K562 (cell line): ENCODE measurements at regions not wholly inside any gene's neighbourhood (a gene's known extent, or its start where the extent isn't known, plus 50 kb on each side); places are given as distances from the start of the nearest gene placed in this dataset.

Source experiments
- ATAC-seq: fragments of 200-7000 bp; cut with Tn5 transposase; 3 replicates; pipeline ENCODE4 v1.9.1; 2020; ENCODE audit warnings: moderate library complexity
- BruUV-seq: library from RNA; stranded (reverse); fragments of 400-500 nt; replicated peaks from 2 replicates; lab custom pipeline; 2021; lab: Mats Ljungman, UMichigan
- CTCF ChIA-PET: fragments of 300-600 bp; formaldehyde crosslinking; extraction: SDS; loops from one replicate; lab custom pipeline; 2021; ENCODE audit warnings: low intra/inter-chr PET ratio; lab: Yijun Ruan, JAX
- POLR2A ChIA-PET: fragments of 300-600, 350-650 bp; sonication (Branson Sonifier 250); formaldehyde crosslinking; extraction: SDS; loops from one replicate; lab custom pipeline; 2021; ENCODE audit warnings: antibody characterized with exemption, inconsistent platforms; lab: Yijun Ruan, JAX
- DNase-seq, 4 experiments: peaks; one replicate each; pipeline versions ENCODE4 v3.0.0 to v3.0.0-alpha.2; 2011 to 2018; ENCODE audit warnings: low spot score in 3 of 4, mixed read lengths in 3 of 4; ENCODE audit errors: extremely low read depth in 1 of 4
- FAIRE-seq: peaks from 2 replicates; lab custom pipeline; 2011; peaks lifted over from hg19 to GRCh38; lab: Jason Lieb, UNC
- H2AFZ ChIP-seq: 2 replicates; pipeline ENCODE4 v1.6.0; 2011; ENCODE audit warnings: low read depth, low read length, control low read depth, inconsistent platforms
- H3K27ac ChIP-seq: fragments of 200-600 bp; 3 replicates; pipeline ENCODE4 v1.8.0; 2011; ENCODE audit warnings: low read depth, mild to moderate bottlenecking, control low read depth, inconsistent platforms, low read length, moderate library complexity, mixed read lengths; ENCODE audit errors: extremely low read depth
- H3K27me3 ChIP-seq, 2 experiments: fragments of 300-600 bp in 1 of 2; 2 replicates in 1 of 2; 3 replicates in 1 of 2; pipeline versions ENCODE4 v1.6.0 to v1.8.0; 2011; ENCODE audit warnings: inconsistent platforms in 2 of 2, low read length in 2 of 2, mild to moderate bottlenecking in 1 of 2, mixed read lengths in 1 of 2, moderate library complexity in 1 of 2; ENCODE audit not compliant: control insufficient read depth in 2 of 2, insufficient read depth in 2 of 2
- H3K36me3 ChIP-seq: fragments of 300-600 bp; 3 replicates; pipeline ENCODE4 v1.8.0; 2011; ENCODE audit warnings: mild to moderate bottlenecking, low read length, inconsistent platforms; ENCODE audit not compliant: control insufficient read depth, insufficient read depth
- H3K4me1 ChIP-seq, 2 experiments: fragments of 200-600 bp in 1 of 2; replicated peaks in 1 of 2; 2 replicates in 1 of 2; 3 replicates in 1 of 2; pipeline versions ENCODE4 v1.5.1 to v1.8.0; 2011; ENCODE audit warnings: inconsistent platforms in 2 of 2, low read length in 2 of 2, mild to moderate bottlenecking in 1 of 2, mixed read lengths in 1 of 2, moderate library complexity in 1 of 2; ENCODE audit not compliant: control insufficient read depth in 2 of 2, insufficient read depth in 2 of 2
- H3K4me2 ChIP-seq: 2 replicates; pipeline ENCODE4 v1.6.1; 2011; ENCODE audit warnings: low read length, control low read depth, inconsistent platforms, mixed read lengths; ENCODE audit not compliant: insufficient read depth
- H3K4me3 ChIP-seq: fragments of 200-600 bp; sonication (generic), shearing (Covaris generic); 2 replicates; pipeline ENCODE4 v1.5.1; 2016; ENCODE audit warnings: control low read depth, inconsistent platforms
- H3K79me2 ChIP-seq: fragments of 200-600 bp; 3 replicates; pipeline ENCODE4 v1.8.0; 2011; ENCODE audit warnings: low read length, inconsistent platforms; ENCODE audit not compliant: control insufficient read depth, insufficient read depth
- H3K9ac ChIP-seq, 2 experiments: 2 replicates each; pipeline versions ENCODE4 v1.6.0 to v1.6.1; 2011; ENCODE audit warnings: low read depth in 2 of 2, low read length in 2 of 2, control low read depth in 1 of 2, inconsistent platforms in 1 of 2, mild to moderate bottlenecking in 1 of 2, mixed read lengths in 1 of 2; ENCODE audit not compliant: insufficient read depth in 1 of 2
- H3K9me1 ChIP-seq: one replicate; pipeline ENCODE4 v1.6.0; 2011; ENCODE audit warnings: inconsistent platforms, mild to moderate bottlenecking, low read length, moderate library complexity; ENCODE audit not compliant: control insufficient read depth, insufficient read depth
- H3K9me3 ChIP-seq: replicated peaks from 2 replicates; pipeline ENCODE4 v1.5.1; 2011; ENCODE audit warnings: low read depth, low read length, inconsistent platforms; ENCODE audit not compliant: control insufficient read depth, insufficient read depth
- H4K20me1 ChIP-seq: replicated peaks from 2 replicates; pipeline ENCODE4 v1.6.1; 2011; ENCODE audit warnings: low read length, inconsistent platforms, mixed read lengths; ENCODE audit not compliant: control insufficient read depth, insufficient read depth
- ETV1 ChIP-seq: fragments of 450-650 bp; conservative IDR thresholded peaks from 2 replicates; pipeline ENCODE4 v1.6.1; 2016; ENCODE audit warnings: missing genetic modification characterization, control low read depth, low read depth, missing compliant biosample characterization
- HDAC8 ChIP-seq: fragments of 450-650 bp; IDR thresholded peaks from 2 replicates; pipeline ENCODE4 v1.6.1; 2016; ENCODE audit warnings: mild to moderate bottlenecking, missing genetic modification characterization, moderate library complexity, missing compliant biosample characterization
- NCOA2 ChIP-seq, 2 experiments: fragments of 450-650 bp; IDR thresholded peaks; 2 replicates each; pipeline ENCODE4 v1.6.1; 2018; ENCODE audit warnings: mild to moderate bottlenecking in 2 of 2, moderate library complexity in 1 of 2; ENCODE audit not compliant: partially characterized antibody in 2 of 2
- PRPF4 ChIP-seq: fragments of 200-400 bp; formaldehyde crosslinking; IDR thresholded peaks from one replicate; pipeline ENCODE4 v1.6.1; 2017; ENCODE audit warnings: low read length, low read depth, mild to moderate bottlenecking; ENCODE audit not compliant: insufficient read depth, poor library complexity, severe bottlenecking
- ZNF445 ChIP-seq: fragments of 250-450 bp; sonication (Bioruptor Pico); IDR thresholded peaks from 2 replicates; pipeline ENCODE4 v1.4.0; 2020; ENCODE audit warnings: low read depth, mild to moderate bottlenecking, moderate library complexity
- ZNF639 ChIP-seq, 2 experiments: fragments of 200-800 bp in 1 of 2; sonication (Bioruptor generic) in 1 of 2; sonication (generic) in 1 of 2; formaldehyde crosslinking in 1 of 2; IDR thresholded peaks in 1 of 2; conservative IDR thresholded peaks in 1 of 2; 2 replicates each; pipeline versions ENCODE4 v1.5.0 to v1.6.1; 2016 to 2020; ENCODE audit warnings: missing compliant biosample characterization in 1 of 2, missing genetic modification characterization in 1 of 2, missing genetic modification reagents in 1 of 2
- WGBS: fragments of 100-300 bp; shearing (Covaris generic); methylation state at CpG from one replicate; pipeline ENCODE4 v1.1.6; 2016; ENCODE audit warnings: low coverage, mixed read lengths; ENCODE audit not compliant: insufficient coverage; ENCODE audit errors: missing lambda C conversion rate; 5-methylcytosine and 5-hydroxymethylcytosine counted together
- in situ Hi-C: fragments of 300-500 bp; cut with MboI; formaldehyde crosslinking; loops from 4 replicates; pipeline ENCODE4 v1.15.0; 2018; ENCODE audit warnings: inconsistent platforms, mixed read lengths
- intact Hi-C: fragments of 100-400 bp; cut with micrococcal nuclease; formaldehyde crosslinking; loops from 2 replicates; pipeline ENCODE4 v1.14.2; 2022

- Histone ChIP-seq H3K4me2 (no peak overlapping the region), H3K4me3 (no peak overlapping the region), H3K4me1 (no peaks in the 10 kb centered on the region), H3K27ac (no peak overlapping the region), H3K9me1 (no peaks in the 10 kb centered on the region), H2AFZ (no peak overlapping the region), H4K20me1 (no peaks in the 10 kb centered on the region), H3K9ac (no peak overlapping the region), H3K9me3 (no peaks in the 10 kb centered on the region), H3K36me3 (no peaks in the 10 kb centered on the region), H3K79me2 (no peaks in the 10 kb centered on the region), H3K27me3 (no peaks in the 10 kb centered on the region; a peak in 1 of 5 replicates)
- intact Hi-C loops, result no loop called here
- TF ChIP-seq ZNF445 (CRISPR knock-in tag) (no peak), NCOA2 (IDR thresholded peaks at IDR 0.05; ENCODE audit: partially characterized antibody in 2 of 2) (no peak), PRPF4 (no peak), ETV1 (no peak)
- ChIA-PET CTCF (no interaction called here), POLR2A (no interaction called here)
- ATAC-seq, result no peak
- no peak for FAIRE-seq
- BruUV-seq, result no TSS peak
- no peak for DNase-seq
- in situ Hi-C loops, result no loop called here
Measured at GRCh38 chr2:56017784-56018183, 94.2 kb upstream of the EFEMP1 start.

- Histone ChIP-seq H3K9ac (no peak overlapping the region), H3K27me3 (no peaks in the 10 kb centered on the region; a peak in 1 of 5 replicates), H3K79me2 (no peaks in the 10 kb centered on the region), H3K27ac (no peak overlapping the region), H3K4me2 (no peak overlapping the region), H3K4me3 (no peak overlapping the region), H3K4me1 (no peaks in the 10 kb centered on the region), H3K36me3 (no peaks in the 10 kb centered on the region), H2AFZ (no peak overlapping the region), H3K9me1 (no peaks in the 10 kb centered on the region), H3K9me3 (no peaks in the 10 kb centered on the region), H4K20me1 (no peaks in the 10 kb centered on the region)
- 0% methylated on average over 7 of the region's 8 CpGs for WGBS
- no peak for FAIRE-seq
- ATAC-seq, result no peak
- TF ChIP-seq ZNF639 (CRISPR knock-in tag; conservative IDR thresholded peaks at IDR 0.05 in 1 of 2, IDR thresholded peaks at IDR 0.05 in 1 of 2) (no peak), HDAC8 (no peak)
- intact Hi-C loops (no loop called here), in situ Hi-C loops (no loop called here)
- no TSS peak for BruUV-seq
- no peak for DNase-seq
- CTCF ChIA-PET, result no interaction called here
- POLR2A ChIA-PET, result interaction anchor here (0.8 kb wide), 1 partner anchor 9 kb away, joined by 3 read pairs; no protein-coding TSS in a partner anchor
Measured at GRCh38 chr2:56018267-56018666, 94.7 kb upstream of the EFEMP1 start.
